ENCODE measurements at regions not wholly inside any gene's neighbourhood (a gene's known extent, or its start where the extent isn't known, plus 50 kb on each side); places are given as distances from the start of the nearest gene placed in this dataset.

DNA sequence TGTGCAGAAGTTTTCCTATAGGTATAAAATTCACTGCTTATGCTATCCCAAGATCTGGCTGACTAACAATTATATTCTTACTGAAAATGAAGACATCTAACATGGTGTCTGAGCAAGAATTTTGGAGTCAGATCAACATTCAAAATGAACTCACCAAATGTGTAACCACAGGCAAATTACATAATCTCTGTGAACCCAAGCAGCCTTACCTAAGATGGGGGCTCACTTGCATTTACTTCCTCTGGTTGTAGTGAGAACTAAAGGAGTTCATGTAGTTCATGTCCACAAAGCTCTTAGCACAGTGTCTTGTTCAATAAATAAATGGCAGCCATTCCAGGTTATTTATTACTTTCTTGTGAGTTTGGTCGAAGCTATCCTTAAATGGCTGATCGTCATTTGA lies 163.9 kb upstream of the LCORL start:
- no peak overlapping the region for H3K56ac ChIP-seq (ENCODE audit: insufficient read length, low read depth, low read length)
- H3K9ac ChIP-seq (ENCODE audit: extremely low read depth, insufficient read length, low read length): no peak overlapping the region
- H2BK20ac ChIP-seq (ENCODE audit: low read depth, low read length, poor library complexity, severe bottlenecking): no peak overlapping the region
- no peaks in the 10 kb centered on the region for H3K27me3 ChIP-seq (ENCODE audit: insufficient read depth, low read length)
- H2BK5ac ChIP-seq (ENCODE audit: insufficient read length, low read length): no peak overlapping the region
- H3K23me2 ChIP-seq (ENCODE audit: insufficient read length, low read depth, low read length, poor library complexity, severe bottlenecking): no peaks in the 10 kb centered on the region
- no peak for DNase-seq
- no peak overlapping the region for H3T11ph ChIP-seq (ENCODE audit: low read length)
- H3K18ac ChIP-seq (ENCODE audit: insufficient read length, low read depth, low read length): no peak overlapping the region
- H3K4me2 ChIP-seq (ENCODE audit: insufficient read depth, insufficient read length, low read length): no peak overlapping the region
- Mint-ChIP-seq H3K4me3 (no peak overlapping the region), H3K36me3 (ENCODE audit: insufficient read depth in 1 of 3, low read depth in 3 of 3) (no peaks in the 10 kb centered on the region), H3K27me3 (ENCODE audit: low read depth) (no peaks in the 10 kb centered on the region), H3K27ac (no peak overlapping the region), H3K4me1 (peaks cover 2 to 6% of the 10 kb centered on the region in 2 experiments; a peak in 3 of 4 replicates), H3K9me3 (no peaks in the 10 kb centered on the region)
- H3K4ac ChIP-seq (ENCODE audit: low read depth, low read length): no peak overlapping the region
- H4K91ac ChIP-seq (ENCODE audit: insufficient read length, low read depth, low read length): no peak overlapping the region
- WGBS (ENCODE audit: extremely low coverage, insufficient read length, low lambda C conversion rate): no CpG with 5 or more reads among the region's 2 CpGs
- H3K14ac ChIP-seq (ENCODE audit: insufficient read depth, low read length): no peak overlapping the region
- no peak overlapping the region for H4K8ac ChIP-seq (replicated peaks; ENCODE audit: insufficient read length, low read depth, low read length)
- H3K23ac ChIP-seq (ENCODE audit: insufficient read length, low read depth, low read length): no peak overlapping the region
- TF ChIP-seq, protein P1, sequence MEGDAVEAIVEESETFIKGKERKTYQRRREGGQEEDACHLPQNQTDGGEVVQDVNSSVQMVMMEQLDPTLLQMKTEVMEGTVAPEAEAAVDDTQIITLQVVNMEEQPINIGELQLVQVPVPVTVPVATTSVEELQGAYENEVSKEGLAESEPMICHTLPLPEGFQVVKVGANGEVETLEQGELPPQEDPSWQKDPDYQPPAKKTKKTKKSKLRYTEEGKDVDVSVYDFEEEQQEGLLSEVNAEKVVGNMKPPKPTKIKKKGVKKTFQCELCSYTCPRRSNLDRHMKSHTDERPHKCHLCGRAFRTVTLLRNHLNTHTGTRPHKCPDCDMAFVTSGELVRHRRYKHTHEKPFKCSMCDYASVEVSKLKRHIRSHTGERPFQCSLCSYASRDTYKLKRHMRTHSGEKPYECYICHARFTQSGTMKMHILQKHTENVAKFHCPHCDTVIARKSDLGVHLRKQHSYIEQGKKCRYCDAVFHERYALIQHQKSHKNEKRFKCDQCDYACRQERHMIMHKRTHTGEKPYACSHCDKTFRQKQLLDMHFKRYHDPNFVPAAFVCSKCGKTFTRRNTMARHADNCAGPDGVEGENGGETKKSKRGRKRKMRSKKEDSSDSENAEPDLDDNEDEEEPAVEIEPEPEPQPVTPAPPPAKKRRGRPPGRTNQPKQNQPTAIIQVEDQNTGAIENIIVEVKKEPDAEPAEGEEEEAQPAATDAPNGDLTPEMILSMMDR (conservative IDR thresholded peaks at IDR 0.05): no peak
- H3K79me2 ChIP-seq (ENCODE audit: insufficient read depth, low read length): no peaks in the 10 kb centered on the region
- H3K4me1 ChIP-seq (ENCODE audit: insufficient read depth, low read length): no peaks in the 10 kb centered on the region; the same call in 1 of the 2 replicates
- no peak overlapping the region for H2BK12ac ChIP-seq (ENCODE audit: insufficient read length, low read depth, low read length)
- no peaks in the 10 kb centered on the region for H3K79me1 ChIP-seq (ENCODE audit: insufficient read depth, low read depth, low read length, poor library complexity, severe bottlenecking)
- H2BK15ac ChIP-seq (ENCODE audit: low read depth, low read length): no peak overlapping the region
- H2BK120ac ChIP-seq (ENCODE audit: low read depth, low read length, poor library complexity, severe bottlenecking): no peak overlapping the region
- no peaks in the 10 kb centered on the region for H4K20me1 ChIP-seq (ENCODE audit: control insufficient read depth, insufficient read depth, insufficient read length)
- no peak overlapping the region for H2AFZ ChIP-seq (ENCODE audit: low read length)
- H2AK5ac ChIP-seq (ENCODE audit: insufficient read length, low read length): no peak overlapping the region
- no peaks in the 10 kb centered on the region for H3K9me3 ChIP-seq (ENCODE audit: control insufficient read depth, low read depth, low read length)
- H3K27ac ChIP-seq (ENCODE audit: insufficient read length, low read depth, low read length): no peak overlapping the region
- no peak overlapping the region for H4K5ac ChIP-seq (ENCODE audit: insufficient read length, low read depth, low read length)
